CD4-positive, CD25-positive, alpha-beta regulatory T cell (primary cell): ENCODE measurements at regions not wholly inside any gene's neighbourhood (a gene's known extent, or its start where the extent isn't known, plus 50 kb on each side); places are given as distances from the start of the nearest gene placed in this dataset.
"Not testable (repeated sequence)": the region's sequence is repeated elsewhere in the genome, so short reads cannot be mapped to it uniquely, and the experiment has no call there.

Experiments used
- ATAC-seq, 2 donors: fragments of 150-1000 bp; cut with Tn5 transposase; one replicate each; pipeline ENCODE4 v1.10.0; 2021; ENCODE audit warnings: low read depth in 2 of 2, moderate number of reproducible peaks in 2 of 2, moderate library complexity in 1 of 2
- DNase-seq, 3 donors: peaks; one replicate each; pipeline versions ENCODE4 v3.0.0 to v3.0.0-alpha.2; 2012 to 2022; ENCODE audit warnings: mixed read lengths in 1 of 3
- H3K27ac ChIP-seq: one replicate; pipeline ENCODE4 v1.7.0; 2013; ENCODE audit warnings: mild to moderate bottlenecking, low read length; ENCODE audit not compliant: insufficient read depth, poor library complexity, severe bottlenecking
- H3K27me3 ChIP-seq: one replicate; pipeline ENCODE4 v1.7.0; 2013; ENCODE audit warnings: low read length; ENCODE audit not compliant: control insufficient read depth, insufficient read depth
- H3K36me3 ChIP-seq: one replicate; pipeline ENCODE4 v1.7.0; 2013; ENCODE audit warnings: mild to moderate bottlenecking, low read length, moderate library complexity; ENCODE audit not compliant: control insufficient read depth, insufficient read depth
- H3K4me1 ChIP-seq: 2 replicates; pipeline ENCODE4 v1.7.0; 2013; ENCODE audit warnings: mild to moderate bottlenecking, low read length; ENCODE audit not compliant: insufficient read depth, control insufficient read depth, poor library complexity, severe bottlenecking
- H3K4me3 ChIP-seq: one replicate; pipeline ENCODE4 v1.7.0; 2013; ENCODE audit warnings: low read depth, mild to moderate bottlenecking, low read length, moderate library complexity
- H3K9me3 ChIP-seq, 2 experiments: 1 replicate in 1 of 2; 2 replicates in 1 of 2; pipeline ENCODE4 v1.7.0; 2013; ENCODE audit warnings: low read length in 2 of 2, mild to moderate bottlenecking in 1 of 2, moderate library complexity in 1 of 2; ENCODE audit not compliant: control insufficient read depth in 2 of 2
- H3K27ac Mint-ChIP-seq, 3 donors: one replicate each; pipeline ENCODE4 v1.8.0; 2020 to 2022; ENCODE audit warnings: mild to moderate bottlenecking in 3 of 3, mixed read lengths in 3 of 3, moderate library complexity in 2 of 3
- H3K27me3 Mint-ChIP-seq: one replicate; pipeline ENCODE4 v1.8.0; 2022; ENCODE audit warnings: mild to moderate bottlenecking, mixed read lengths
- H3K36me3 Mint-ChIP-seq: one replicate; pipeline ENCODE4 v1.8.0; 2020; ENCODE audit warnings: mixed read lengths
- H3K4me1 Mint-ChIP-seq, 4 donors: one replicate each; pipeline ENCODE4 v1.8.0; 2020 to 2022; ENCODE audit warnings: mixed read lengths in 4 of 4, mild to moderate bottlenecking in 1 of 4
- H3K4me3 Mint-ChIP-seq, 4 donors: one replicate each; pipeline ENCODE4 v1.8.0; 2020 to 2022; ENCODE audit warnings: mild to moderate bottlenecking in 4 of 4, mixed read lengths in 4 of 4, moderate library complexity in 3 of 4
- H3K9me3 Mint-ChIP-seq, 7 donors: one replicate each; pipeline ENCODE4 v1.8.0; 2020 to 2022; ENCODE audit warnings: mixed read lengths in 7 of 7, mild to moderate bottlenecking in 3 of 7, moderate library complexity in 2 of 7

- Histone ChIP-seq H3K36me3 (no peaks in the 10 kb centered on the region), H3K4me3 (no peak overlapping the region), H3K4me1 (no peaks in the 10 kb centered on the region), H3K27ac (no peak overlapping the region), H3K9me3 (no peaks in the 10 kb centered on the region), H3K27me3 (no peaks in the 10 kb centered on the region)
- DNase-seq (no peak), ATAC-seq (no peak)
- no peak overlapping the region for H3K27ac Mint-ChIP-seq
- H3K4me1 Mint-ChIP-seq, result no peaks in the 10 kb centered on the region
- H3K4me3 Mint-ChIP-seq, result no peak overlapping the region
- H3K36me3 Mint-ChIP-seq, result no peaks in the 10 kb centered on the region
- no peaks in the 10 kb centered on the region for H3K27me3 Mint-ChIP-seq
- H3K9me3 Mint-ChIP-seq, result peaks cover 0 to 1% (median 0%) of the 10 kb centered on the region in 7 donors
These were observed 261.5 kb downstream of the MYCN start for GRCh38 chr2:16201848-16202247.

GRCh38 chr2:16200554-16201193, 260.3 kb downstream of the MYCN start:
- no peaks in the 10 kb centered on the region for H3K27me3 ChIP-seq
- Mint-ChIP-seq H3K4me3 (no peak overlapping the region), H3K27me3 (no peaks in the 10 kb centered on the region), H3K9me3 (peaks cover 0 to 1% (median 0%) of the 10 kb centered on the region in 7 donors), H3K27ac (peak overlapping the region in 1 of 3 donors; percentile 33), H3K4me1 (no peaks in the 10 kb centered on the region), H3K36me3 (no peaks in the 10 kb centered on the region)
- no peaks in the 10 kb centered on the region for H3K4me1 ChIP-seq
- DNase-seq (no peak), ATAC-seq (no peak)
- no peak overlapping the region for H3K27ac ChIP-seq
- no peaks in the 10 kb centered on the region for H3K36me3 ChIP-seq
- no peak overlapping the region for H3K4me3 ChIP-seq
- no peaks in the 10 kb centered on the region for H3K9me3 ChIP-seq

- Histone ChIP-seq H3K9me3 (no peaks in the 10 kb centered on the region), H3K36me3 (no peaks in the 10 kb centered on the region), H3K27ac (no peak overlapping the region), H3K4me1 (no peaks in the 10 kb centered on the region), H3K27me3 (no peaks in the 10 kb centered on the region), H3K4me3 (no peak overlapping the region)
- Mint-ChIP-seq H3K4me3 (no peak overlapping the region), H3K27ac (peak overlapping the region in 1 of 3 donors; percentile 33), H3K27me3 (no peaks in the 10 kb centered on the region), H3K4me1 (no peaks in the 10 kb centered on the region), H3K9me3 (peaks cover 0 to 2% (median 0%) of the 10 kb centered on the region in 7 donors), H3K36me3 (no peaks in the 10 kb centered on the region)
- no peak for DNase-seq
- no peak for ATAC-seq
These were observed 259.7 kb downstream of the MYCN start for GRCh38 chr2:16199882-16200553.

GRCh38 chr2:16199241-16199640, 258.9 kb downstream of the MYCN start:
- H3K36me3 ChIP-seq, H3K27me3 Mint-ChIP-seq, H3K27ac Mint-ChIP-seq, H3K4me3 ChIP-seq, H3K4me3 Mint-ChIP-seq, H3K36me3 Mint-ChIP-seq, H3K9me3 ChIP-seq, H3K4me1 ChIP-seq, DNase-seq, H3K4me1 Mint-ChIP-seq, H3K27me3 ChIP-seq, H3K27ac ChIP-seq, ATAC-seq, H3K9me3 Mint-ChIP-seq: not testable (repeated sequence)

- H3K36me3 ChIP-seq, result no peaks in the 10 kb centered on the region
- H3K4me1 ChIP-seq, result no peaks in the 10 kb centered on the region
- H3K4me3 ChIP-seq, result no peak overlapping the region
- H3K27me3 ChIP-seq, result no peaks in the 10 kb centered on the region
- H3K27ac ChIP-seq, result no peak overlapping the region
- ATAC-seq (no peak), DNase-seq (no peak)
- Mint-ChIP-seq H3K27me3 (no peaks in the 10 kb centered on the region), H3K9me3 (peaks cover 0 to 2% (median 0%) of the 10 kb centered on the region in 7 donors), H3K4me1 (no peaks in the 10 kb centered on the region), H3K36me3 (no peaks in the 10 kb centered on the region), H3K27ac (no peak overlapping the region), H3K4me3 (no peak overlapping the region)
- H3K9me3 ChIP-seq, result no peaks in the 10 kb centered on the region
These were observed 258.0 kb downstream of the MYCN start for GRCh38 chr2:16198166-16198912.

GRCh38 chr2:16197504-16198147, 257.3 kb downstream of the MYCN start:
- H3K36me3 Mint-ChIP-seq, result no peaks in the 10 kb centered on the region
- H3K4me1 ChIP-seq, result no peaks in the 10 kb centered on the region
- no peak overlapping the region for H3K4me3 ChIP-seq
- no peaks in the 10 kb centered on the region for H3K36me3 ChIP-seq
- no peak overlapping the region for H3K27ac Mint-ChIP-seq
- no peaks in the 10 kb centered on the region for H3K9me3 ChIP-seq
- ATAC-seq, result no peak
- H3K9me3 Mint-ChIP-seq, result peaks cover 0 to 2% (median 0%) of the 10 kb centered on the region in 7 donors
- no peak for DNase-seq
- H3K27me3 ChIP-seq, result no peaks in the 10 kb centered on the region
- H3K4me3 Mint-ChIP-seq, result no peak overlapping the region
- H3K27me3 Mint-ChIP-seq, result no peaks in the 10 kb centered on the region
- H3K27ac ChIP-seq, result no peak overlapping the region
- H3K4me1 Mint-ChIP-seq, result no peaks in the 10 kb centered on the region

GRCh38 chr2:16196687-16197503, 256.5 kb downstream of the MYCN start:
- Mint-ChIP-seq H3K9me3 (peaks cover 0 to 2% (median 0%) of the 10 kb centered on the region in 7 donors), H3K4me3 (no peak overlapping the region)

More at GRCh38 chr2:16196687-16197503, 256.5 kb downstream of the MYCN start:
- no peaks in the 10 kb centered on the region for H3K36me3 Mint-ChIP-seq
- Histone ChIP-seq H3K27me3 (no peaks in the 10 kb centered on the region), H3K9me3 (no peaks in the 10 kb centered on the region), H3K4me1 (no peaks in the 10 kb centered on the region), H3K27ac (no peak overlapping the region), H3K36me3 (no peaks in the 10 kb centered on the region), H3K4me3 (no peak overlapping the region)
- DNase-seq (no peak), ATAC-seq (no peak)
- no peaks in the 10 kb centered on the region for H3K27me3 Mint-ChIP-seq
- no peak overlapping the region for H3K27ac Mint-ChIP-seq
- no peaks in the 10 kb centered on the region for H3K4me1 Mint-ChIP-seq
